ENCODE measurements at regions not wholly inside any gene's neighbourhood (a gene's known extent, or its start where the extent isn't known, plus 50 kb on each side); places are given as distances from the start of the nearest gene placed in this dataset.

GRCh38 chr18:78611201-78611800 is 368.3 kb upstream of the SALL3 start:
- H3K27ac ChIP-seq (ENCODE audit: low read depth in 1 of 2, low read length in 1 of 2), result no peak overlapping the region
- no peak overlapping the region for H3K4me3 ChIP-seq (ENCODE audit: low read length in 2 of 2)
- DNase-seq (ENCODE audit: low read depth in 6 of 9, low spot score in 9 of 9), result no peak
- H3K4me1 ChIP-seq (ENCODE audit: control insufficient read depth in 2 of 2, insufficient read depth in 2 of 2, low read length in 2 of 2), result no peaks in the 10 kb centered on the region
- 88% methylated on average over 16 of the region's 16 CpGs for WGBS
- H3K27me3 ChIP-seq (ENCODE audit: control insufficient read depth in 2 of 2, insufficient read depth in 1 of 2, low read length in 1 of 2), result no peaks in the 10 kb centered on the region
- no peaks in the 10 kb centered on the region for H3K36me3 ChIP-seq (ENCODE audit: control insufficient read depth in 2 of 2, insufficient read depth in 2 of 2, low read length in 1 of 2)
- peaks cover 0 to 3% of the 10 kb centered on the region in 2 donors for H3K9me3 ChIP-seq (ENCODE audit: control insufficient read depth in 2 of 2, insufficient read depth in 1 of 2, low read length in 1 of 2)

DNA sequence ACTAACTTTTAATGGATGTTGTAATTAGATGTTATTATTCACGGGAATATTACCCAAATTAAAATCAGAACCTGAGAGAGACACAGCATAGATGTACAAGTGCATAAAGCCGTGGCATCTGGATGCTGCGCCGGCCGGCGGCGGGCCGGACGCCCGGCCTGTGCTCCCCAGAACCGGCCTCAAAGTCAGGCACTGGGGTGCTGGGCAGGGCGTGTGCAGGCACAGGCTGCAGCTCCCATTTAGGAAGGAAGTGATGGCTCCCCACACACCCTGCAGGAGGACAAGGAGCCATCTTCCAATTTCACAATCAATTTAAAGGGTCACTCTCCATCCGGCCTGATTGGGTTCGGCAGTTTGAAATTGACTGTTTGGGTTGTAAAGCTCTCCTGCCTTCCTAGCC is 367.7 kb upstream of the SALL3 start:
- no peak overlapping the region for H3K4me3 ChIP-seq (ENCODE audit: low read length in 2 of 2)
- WGBS, result 93% methylated on average over 14 of the region's 14 CpGs
- DNase-seq (ENCODE audit: low read depth in 6 of 9, low spot score in 9 of 9), result no peak

GRCh38 chr18:78612318-78612717 is 367.3 kb upstream of the SALL3 start:
- no peaks in the 10 kb centered on the region for H3K36me3 ChIP-seq (ENCODE audit: control insufficient read depth in 2 of 2, insufficient read depth in 2 of 2, low read length in 1 of 2)
- H3K4me3 ChIP-seq (ENCODE audit: low read length in 2 of 2), result no peak overlapping the region
- DNase-seq (ENCODE audit: low read depth in 6 of 9, low spot score in 9 of 9), result no peak
- H3K4me1 ChIP-seq (ENCODE audit: control insufficient read depth in 2 of 2, insufficient read depth in 2 of 2, low read length in 2 of 2), result no peaks in the 10 kb centered on the region
- H3K27me3 ChIP-seq (ENCODE audit: control insufficient read depth in 2 of 2, insufficient read depth in 1 of 2, low read length in 1 of 2), result no peaks in the 10 kb centered on the region
- 97% methylated on average over 7 of the region's 7 CpGs for WGBS
- H3K27ac ChIP-seq (ENCODE audit: low read depth in 1 of 2, low read length in 1 of 2), result no peak overlapping the region
- peaks cover 0 to 3% of the 10 kb centered on the region in 2 donors for H3K9me3 ChIP-seq (ENCODE audit: control insufficient read depth in 2 of 2, insufficient read depth in 1 of 2, low read length in 1 of 2)

More for the DNA sequence above, 367.7 kb upstream of the SALL3 start:
- Histone ChIP-seq H3K36me3 (ENCODE audit: control insufficient read depth in 2 of 2, insufficient read depth in 2 of 2, low read length in 1 of 2) (no peaks in the 10 kb centered on the region), H3K27ac (ENCODE audit: low read depth in 1 of 2, low read length in 1 of 2) (no peak overlapping the region), H3K9me3 (ENCODE audit: control insufficient read depth in 2 of 2, insufficient read depth in 1 of 2, low read length in 1 of 2) (peaks cover 0 to 3% of the 10 kb centered on the region in 2 donors), H3K27me3 (ENCODE audit: control insufficient read depth in 2 of 2, insufficient read depth in 1 of 2, low read length in 1 of 2) (no peaks in the 10 kb centered on the region), H3K4me1 (ENCODE audit: control insufficient read depth in 2 of 2, insufficient read depth in 2 of 2, low read length in 2 of 2) (no peaks in the 10 kb centered on the region)

DNA sequence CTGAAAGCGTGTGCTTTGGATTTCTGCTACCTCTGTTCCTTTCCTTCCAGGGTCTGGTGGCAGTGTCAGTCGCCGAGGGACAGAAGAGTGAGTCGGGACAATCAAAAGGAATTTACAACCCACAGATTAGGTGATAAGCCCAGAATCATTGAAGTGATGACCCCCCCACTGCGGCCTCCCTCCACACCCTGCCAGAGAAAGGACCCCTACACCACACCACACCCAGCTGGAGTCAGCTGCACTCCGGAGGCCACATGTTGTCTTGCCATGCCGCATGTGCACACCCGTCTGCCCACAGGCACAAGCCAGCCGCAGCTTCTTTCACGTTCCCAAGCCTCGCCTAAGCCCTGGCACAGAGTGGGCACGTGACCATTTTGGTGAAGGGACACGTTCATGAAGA is 366.8 kb upstream of the SALL3 start:
- no peak overlapping the region for H3K27ac ChIP-seq (ENCODE audit: low read depth in 1 of 2, low read length in 1 of 2)
- 85% methylated on average over 13 of the region's 13 CpGs for WGBS
- no peaks in the 10 kb centered on the region for H3K4me1 ChIP-seq (ENCODE audit: control insufficient read depth in 2 of 2, insufficient read depth in 2 of 2, low read length in 2 of 2)
- no peak for DNase-seq (ENCODE audit: low read depth in 6 of 9, low spot score in 9 of 9)
- H3K4me3 ChIP-seq (ENCODE audit: low read length in 2 of 2), result no peak overlapping the region
- H3K9me3 ChIP-seq (ENCODE audit: control insufficient read depth in 2 of 2, insufficient read depth in 1 of 2, low read length in 1 of 2), result peaks cover 0 to 3% of the 10 kb centered on the region in 2 donors
- no peaks in the 10 kb centered on the region for H3K27me3 ChIP-seq (ENCODE audit: control insufficient read depth in 2 of 2, insufficient read depth in 1 of 2, low read length in 1 of 2)
- H3K36me3 ChIP-seq (ENCODE audit: control insufficient read depth in 2 of 2, insufficient read depth in 2 of 2, low read length in 1 of 2), result no peaks in the 10 kb centered on the region

DNA sequence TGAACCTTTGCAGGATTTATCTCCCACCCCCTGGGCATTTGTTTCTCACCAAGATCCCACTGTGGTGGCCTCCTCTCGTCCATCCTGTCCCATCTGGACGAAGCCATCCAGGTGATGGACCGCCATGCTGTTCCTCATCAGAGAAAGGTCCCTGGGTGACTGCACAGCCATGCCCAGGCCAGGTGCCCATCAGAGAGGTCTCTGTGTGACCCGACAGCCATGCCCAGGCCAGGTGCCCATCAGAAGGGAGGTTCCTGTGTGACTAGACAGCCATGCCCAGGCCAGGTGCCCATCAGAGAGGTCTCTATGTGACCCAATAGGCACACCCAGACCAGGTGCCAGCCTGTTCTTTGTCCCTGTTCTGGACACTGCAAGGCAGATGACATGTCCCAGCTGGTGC is 360.9 kb upstream of the SALL3 start:
- Histone ChIP-seq H3K9me3 (ENCODE audit: control insufficient read depth in 2 of 2, insufficient read depth in 1 of 2, low read length in 1 of 2) (peaks cover 0 to 14% of the 10 kb centered on the region in 2 donors), H3K27ac (ENCODE audit: low read depth in 1 of 2, low read length in 1 of 2) (no peak overlapping the region), H3K27me3 (ENCODE audit: control insufficient read depth in 2 of 2, insufficient read depth in 1 of 2, low read length in 1 of 2) (no peaks in the 10 kb centered on the region), H3K4me1 (ENCODE audit: control insufficient read depth in 2 of 2, insufficient read depth in 2 of 2, low read length in 2 of 2) (no peaks in the 10 kb centered on the region), H3K4me3 (ENCODE audit: low read length in 2 of 2) (no peak overlapping the region), H3K36me3 (ENCODE audit: control insufficient read depth in 2 of 2, insufficient read depth in 2 of 2, low read length in 1 of 2) (no peaks in the 10 kb centered on the region)
- WGBS, result 94% methylated on average over 4 of the region's 4 CpGs
- DNase-seq (ENCODE audit: low read depth in 6 of 9, low spot score in 9 of 9), result no peak

DNA sequence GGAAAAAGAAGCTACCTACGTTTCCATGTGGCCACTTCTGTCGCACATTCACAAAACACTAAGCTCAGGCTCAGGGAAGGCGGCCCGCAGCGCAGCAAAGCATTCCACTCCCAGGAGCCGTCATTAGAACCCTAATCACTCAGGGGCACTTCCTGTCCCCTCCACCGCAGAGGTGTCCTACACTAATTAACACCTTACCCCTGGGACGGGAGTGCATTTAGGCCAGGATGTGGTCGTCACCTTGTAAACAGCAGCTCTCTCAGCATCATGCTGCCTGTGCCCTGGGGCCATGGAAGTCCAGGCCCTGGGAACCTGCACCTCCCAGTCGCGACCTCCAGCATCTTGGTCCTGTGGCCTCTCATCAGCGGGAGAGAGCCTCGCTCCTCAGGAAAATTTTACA is 359.8 kb upstream of the SALL3 start:
- 56% methylated on average over 13 of the region's 13 CpGs for whole genome bisulfite sequencing
- no peaks in the 10 kb centered on the region for H3K4me1 ChIP-seq (ENCODE audit: control insufficient read depth in 2 of 2, insufficient read depth in 2 of 2, low read length in 2 of 2)
- H3K36me3 ChIP-seq (ENCODE audit: control insufficient read depth in 2 of 2, insufficient read depth in 2 of 2, low read length in 1 of 2), result no peaks in the 10 kb centered on the region
- H3K4me3 ChIP-seq (ENCODE audit: low read length in 2 of 2), result no peak overlapping the region
- H3K27me3 ChIP-seq (ENCODE audit: control insufficient read depth in 2 of 2, insufficient read depth in 1 of 2, low read length in 1 of 2), result peaks cover 0 to 3% of the 10 kb centered on the region in 2 donors
- H3K9me3 ChIP-seq (ENCODE audit: control insufficient read depth in 2 of 2, insufficient read depth in 1 of 2, low read length in 1 of 2), result peaks cover 0 to 14% of the 10 kb centered on the region in 2 donors
- DNase-seq (ENCODE audit: low read depth in 6 of 9, low spot score in 9 of 9), result no peak
- H3K27ac ChIP-seq (ENCODE audit: low read depth in 1 of 2, low read length in 1 of 2), result no peak overlapping the region

DNA sequence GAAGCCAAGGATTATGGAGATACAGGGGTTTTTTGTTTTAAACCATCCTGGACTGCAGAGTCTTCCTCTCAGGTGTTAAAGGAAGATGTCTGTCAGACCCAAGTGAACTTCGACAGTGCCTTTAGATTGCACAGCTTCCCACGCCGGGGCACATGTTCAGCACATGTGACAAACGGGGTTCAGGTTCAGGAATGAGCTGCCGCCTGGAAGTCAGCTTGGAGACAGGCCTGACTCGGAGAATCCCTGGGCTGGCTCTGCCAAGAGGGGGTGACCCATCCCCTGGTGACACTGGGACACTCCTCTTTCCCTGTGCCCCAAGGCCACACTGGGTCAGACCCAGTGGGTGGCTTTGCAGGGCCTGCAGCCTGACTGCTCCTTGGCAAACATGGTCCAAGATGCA is 359.3 kb upstream of the SALL3 start:
- no peaks in the 10 kb centered on the region for H3K4me1 ChIP-seq (ENCODE audit: control insufficient read depth in 2 of 2, insufficient read depth in 2 of 2, low read length in 2 of 2)
- 97% methylated on average over 6 of the region's 6 CpGs for WGBS
- no peak overlapping the region for H3K27ac ChIP-seq (ENCODE audit: low read depth in 1 of 2, low read length in 1 of 2)
- H3K9me3 ChIP-seq (ENCODE audit: control insufficient read depth in 2 of 2, insufficient read depth in 1 of 2, low read length in 1 of 2), result peaks cover 0 to 14% of the 10 kb centered on the region in 2 donors
- no peak overlapping the region for H3K4me3 ChIP-seq (ENCODE audit: low read length in 2 of 2)
- no peaks in the 10 kb centered on the region for H3K36me3 ChIP-seq (ENCODE audit: control insufficient read depth in 2 of 2, insufficient read depth in 2 of 2, low read length in 1 of 2)
- H3K27me3 ChIP-seq (ENCODE audit: control insufficient read depth in 2 of 2, insufficient read depth in 1 of 2, low read length in 1 of 2), result peaks cover 0 to 5% of the 10 kb centered on the region in 2 donors
- no peak for DNase-seq (ENCODE audit: low read depth in 6 of 9, low spot score in 9 of 9)

GRCh38 chr18:78621141-78621755 is 358.4 kb upstream of the SALL3 start:
- peaks cover 0 to 14% of the 10 kb centered on the region in 2 donors for H3K9me3 ChIP-seq (ENCODE audit: control insufficient read depth in 2 of 2, insufficient read depth in 1 of 2, low read length in 1 of 2)
- WGBS, result 90% methylated on average over 9 of the region's 9 CpGs
- no peaks in the 10 kb centered on the region for H3K4me1 ChIP-seq (ENCODE audit: control insufficient read depth in 2 of 2, insufficient read depth in 2 of 2, low read length in 2 of 2)
- H3K27ac ChIP-seq (ENCODE audit: low read depth in 1 of 2, low read length in 1 of 2), result no peak overlapping the region
- no peaks in the 10 kb centered on the region for H3K36me3 ChIP-seq (ENCODE audit: control insufficient read depth in 2 of 2, insufficient read depth in 2 of 2, low read length in 1 of 2)
- H3K4me3 ChIP-seq (ENCODE audit: low read length in 2 of 2), result no peak overlapping the region
- peaks cover 0 to 7% of the 10 kb centered on the region in 2 donors for H3K27me3 ChIP-seq (ENCODE audit: control insufficient read depth in 2 of 2, insufficient read depth in 1 of 2, low read length in 1 of 2)
- DNase-seq (ENCODE audit: low read depth in 6 of 9, low spot score in 9 of 9), result no peak

DNA sequence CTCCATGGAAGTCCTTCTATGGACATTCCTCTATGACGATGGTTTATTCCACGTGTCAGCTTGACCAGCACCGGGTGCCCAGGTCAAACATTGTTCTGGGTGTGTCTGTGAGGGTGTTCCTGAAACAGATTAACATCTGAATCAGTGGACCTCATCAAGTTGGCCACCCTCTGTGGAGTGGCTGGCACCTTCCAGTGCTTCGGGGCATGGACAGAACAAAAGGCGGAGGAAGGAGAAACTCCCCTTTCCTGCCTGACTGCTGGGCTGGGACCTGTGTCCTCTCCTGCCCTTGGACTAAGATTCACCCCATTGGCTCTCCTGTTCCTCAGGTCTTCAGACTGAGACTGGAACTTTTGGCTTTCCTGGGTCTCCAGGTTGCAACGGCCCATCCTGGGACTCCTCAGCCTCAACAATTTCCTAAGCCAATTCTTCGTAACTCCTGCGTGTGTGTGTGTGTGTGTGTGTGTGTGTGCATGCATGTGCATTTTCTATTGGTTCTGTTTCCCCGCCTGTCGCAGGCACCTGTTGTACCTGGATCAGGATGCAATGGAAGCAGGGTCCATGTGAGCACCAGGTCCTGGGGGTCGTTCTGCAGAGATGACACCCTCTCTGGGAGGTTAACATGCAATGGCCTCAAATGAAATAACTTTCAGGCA is 357.2 kb upstream of the SALL3 start:
- DNase-seq (ENCODE audit: low read depth in 6 of 9, low spot score in 9 of 9), result no peak
- H3K27me3 ChIP-seq (ENCODE audit: control insufficient read depth in 2 of 2, insufficient read depth in 1 of 2, low read length in 1 of 2), result peaks cover 0 to 7% of the 10 kb centered on the region in 2 donors
- WGBS, result 82% methylated on average over 11 of the region's 11 CpGs
- peaks cover 0 to 14% of the 10 kb centered on the region in 2 donors for H3K9me3 ChIP-seq (ENCODE audit: control insufficient read depth in 2 of 2, insufficient read depth in 1 of 2, low read length in 1 of 2)
- no peak overlapping the region for H3K4me3 ChIP-seq (ENCODE audit: low read length in 2 of 2)
- no peaks in the 10 kb centered on the region for H3K36me3 ChIP-seq (ENCODE audit: control insufficient read depth in 2 of 2, insufficient read depth in 2 of 2, low read length in 1 of 2)
- no peaks in the 10 kb centered on the region for H3K4me1 ChIP-seq (ENCODE audit: control insufficient read depth in 2 of 2, insufficient read depth in 2 of 2, low read length in 2 of 2)
- no peak overlapping the region for H3K27ac ChIP-seq (ENCODE audit: low read depth in 1 of 2, low read length in 1 of 2)

Data from thymus (tissue), 11 donors.